Mucosa of descending colon (tissue), 3 donors: ENCODE measurements at regions not wholly inside any gene's neighbourhood (a gene's known extent, or its start where the extent isn't known, plus 50 kb on each side); places are given as distances from the start of the nearest gene placed in this dataset.

Experiments
- ATAC-seq: fragments of 200-7000 bp; cut with Tn5 transposase; one replicate; pipeline ENCODE4 v1.9.1; 2020; ENCODE audit warnings: mild to moderate bottlenecking, moderate library complexity
- DNase-seq, 3 donors: peaks; one replicate each; pipeline ENCODE4 v3.0.0-alpha.2; 2020
- H3K36me3 ChIP-seq: fragments of 200-600 bp; one replicate; pipeline ENCODE4 v1.8.0; 2021; ENCODE audit warnings: low read depth, mild to moderate bottlenecking
- H3K4me1 ChIP-seq: fragments of 200-600 bp; one replicate; pipeline ENCODE4 v1.8.0; 2021; ENCODE audit warnings: low read depth, mild to moderate bottlenecking
- H3K4me3 ChIP-seq: fragments of 200-600 bp; one replicate; pipeline ENCODE4 v1.8.0; 2021; ENCODE audit warnings: mild to moderate bottlenecking
- H3K9me3 ChIP-seq: fragments of 200-600 bp; one replicate; pipeline ENCODE4 v1.8.0; 2021; ENCODE audit warnings: mild to moderate bottlenecking
- intact Hi-C, 2 donors: fragments of 100-400 bp; cut with DNase I in 1 of 2; cut with micrococcal nuclease in 1 of 2; formaldehyde crosslinking; loops; one replicate each; pipeline versions ENCODE4 v1.11.0 to v1.11.1; 2022; cut with DNase I, micrococcal nuclease
- TF ChIP-seq, protein P1 (sequence below): fragments of 200-600 bp; IDR thresholded peaks from one replicate; pipeline ENCODE4 v1.8.0; 2022; ENCODE audit warnings: antibody characterized with exemption, mild to moderate bottlenecking
- donor health status: DM: no; HTN: no; CAD: no; lungs with moderate emphysema.
- donor health status: DM: no; HTN: no; CAD: no.
- donor health status: DM: no; HTN: yes; CAD: no.

DNA sequence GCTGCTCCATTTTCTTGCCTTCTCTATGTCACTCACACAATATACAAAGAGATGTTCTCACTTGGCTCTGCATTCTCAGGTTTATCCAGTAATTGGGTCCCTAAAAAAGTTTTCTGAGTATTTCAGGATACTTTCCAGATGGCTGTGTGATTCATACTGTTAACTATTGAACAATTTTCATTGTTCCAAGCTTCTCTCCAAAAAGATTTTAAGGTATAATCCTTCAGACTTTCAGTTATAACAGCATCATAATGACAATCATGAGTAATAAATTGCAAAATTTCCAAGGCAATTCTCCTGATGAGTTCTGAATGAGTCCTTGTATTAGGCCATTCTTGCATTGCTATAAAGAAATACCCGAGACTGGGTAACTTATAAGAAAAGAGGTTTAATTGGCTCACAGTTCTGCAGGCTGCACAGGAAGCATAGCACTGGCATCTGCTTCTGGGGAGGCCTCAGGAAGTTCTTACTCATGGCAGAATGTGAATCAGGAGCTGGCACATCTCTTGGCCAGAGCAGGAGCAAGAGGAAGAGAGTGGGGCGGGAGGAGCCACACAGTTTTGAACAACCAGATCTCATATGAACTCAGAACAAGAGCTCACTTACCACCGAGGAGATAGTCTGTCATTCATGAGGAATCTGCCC, 148.1 kb downstream of the SLC16A9 start:
- TF ChIP-seq, protein P1, sequence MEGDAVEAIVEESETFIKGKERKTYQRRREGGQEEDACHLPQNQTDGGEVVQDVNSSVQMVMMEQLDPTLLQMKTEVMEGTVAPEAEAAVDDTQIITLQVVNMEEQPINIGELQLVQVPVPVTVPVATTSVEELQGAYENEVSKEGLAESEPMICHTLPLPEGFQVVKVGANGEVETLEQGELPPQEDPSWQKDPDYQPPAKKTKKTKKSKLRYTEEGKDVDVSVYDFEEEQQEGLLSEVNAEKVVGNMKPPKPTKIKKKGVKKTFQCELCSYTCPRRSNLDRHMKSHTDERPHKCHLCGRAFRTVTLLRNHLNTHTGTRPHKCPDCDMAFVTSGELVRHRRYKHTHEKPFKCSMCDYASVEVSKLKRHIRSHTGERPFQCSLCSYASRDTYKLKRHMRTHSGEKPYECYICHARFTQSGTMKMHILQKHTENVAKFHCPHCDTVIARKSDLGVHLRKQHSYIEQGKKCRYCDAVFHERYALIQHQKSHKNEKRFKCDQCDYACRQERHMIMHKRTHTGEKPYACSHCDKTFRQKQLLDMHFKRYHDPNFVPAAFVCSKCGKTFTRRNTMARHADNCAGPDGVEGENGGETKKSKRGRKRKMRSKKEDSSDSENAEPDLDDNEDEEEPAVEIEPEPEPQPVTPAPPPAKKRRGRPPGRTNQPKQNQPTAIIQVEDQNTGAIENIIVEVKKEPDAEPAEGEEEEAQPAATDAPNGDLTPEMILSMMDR: no peak
- intact Hi-C loops: no loop called here

DNA sequence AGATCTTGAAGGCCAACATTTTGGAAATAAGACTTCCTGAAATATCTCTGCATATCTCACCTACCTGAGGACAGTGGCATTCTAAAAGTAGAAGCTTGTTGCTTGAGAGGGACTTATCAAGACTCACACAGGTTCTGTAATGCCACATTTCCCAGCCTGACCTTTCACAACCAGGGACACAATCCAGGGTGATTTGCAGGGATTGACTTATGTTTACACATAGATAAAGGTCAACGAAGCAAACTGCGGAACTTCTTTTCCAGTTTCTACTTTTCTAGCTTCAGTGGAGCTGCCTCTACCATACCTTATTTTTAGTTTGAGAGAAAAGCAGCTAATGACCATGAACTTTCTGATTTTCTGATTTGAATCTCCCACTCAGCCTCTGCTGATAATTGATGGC, 148.7 kb downstream of the SLC16A9 start:
- H3K36me3 ChIP-seq: no peaks in the 10 kb centered on the region
- no peaks in the 10 kb centered on the region for H3K9me3 ChIP-seq
- no peaks in the 10 kb centered on the region for H3K4me1 ChIP-seq
- ATAC-seq (no peak), DNase-seq (no peak)
- intact Hi-C loops: no loop called here
- no peak overlapping the region for H3K4me3 ChIP-seq
- TF ChIP-seq, protein P1: no peak

More for the DNA sequence above, 148.1 kb downstream of the SLC16A9 start:
- H3K4me3 ChIP-seq: no peak overlapping the region
- DNase-seq (no peak), ATAC-seq (no peak)
- no peaks in the 10 kb centered on the region for H3K4me1 ChIP-seq
- H3K36me3 ChIP-seq: no peaks in the 10 kb centered on the region
- no peaks in the 10 kb centered on the region for H3K9me3 ChIP-seq

DNA sequence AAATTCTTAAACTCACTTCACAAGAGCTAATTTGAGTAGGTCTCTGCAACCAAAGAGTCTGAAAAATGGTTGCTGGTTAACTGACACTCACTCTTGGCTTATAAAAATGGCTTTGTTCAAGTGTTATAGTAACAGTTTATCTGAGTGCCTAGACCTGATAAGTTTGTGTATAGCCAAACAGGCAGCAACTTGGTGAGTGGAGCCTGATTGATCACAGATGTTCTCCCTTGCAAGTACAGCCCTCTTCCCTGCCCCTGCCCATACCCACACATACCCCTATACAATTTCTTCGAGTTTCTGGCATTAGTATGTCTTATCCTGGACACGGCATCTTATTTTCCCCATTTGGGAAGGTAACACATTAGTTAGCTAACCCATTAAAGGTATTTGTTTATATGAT, 149.5 kb downstream of the SLC16A9 start:
- no peaks in the 10 kb centered on the region for H3K4me1 ChIP-seq
- DNase-seq (no peak), ATAC-seq (no peak)
- TF ChIP-seq, protein P1: no peak
- intact Hi-C loops: no loop called here
- no peak overlapping the region for H3K4me3 ChIP-seq
- no peaks in the 10 kb centered on the region for H3K9me3 ChIP-seq
- no peaks in the 10 kb centered on the region for H3K36me3 ChIP-seq

DNA sequence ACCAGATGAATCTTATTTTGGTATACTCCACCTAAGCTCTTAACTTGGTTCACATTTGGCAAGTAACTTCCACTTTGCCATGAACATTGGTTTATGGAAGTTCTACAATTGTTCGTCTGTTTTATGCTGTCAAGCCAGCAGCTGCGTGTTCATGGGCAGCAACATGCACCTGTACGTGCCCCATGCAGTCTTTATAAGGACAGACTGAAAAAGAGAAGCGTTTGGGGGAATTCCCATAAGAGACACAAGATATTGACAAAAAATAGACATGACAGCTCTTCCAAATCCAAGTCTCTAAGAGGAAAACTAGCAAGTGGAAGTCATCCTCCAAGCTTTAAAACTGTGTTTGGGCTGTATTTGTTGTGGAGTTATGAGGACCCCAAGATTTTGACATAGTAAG, 151.6 kb downstream of the SLC16A9 start:
- H3K9me3 ChIP-seq: no peaks in the 10 kb centered on the region
- no peaks in the 10 kb centered on the region for H3K4me1 ChIP-seq
- H3K4me3 ChIP-seq: no peak overlapping the region
- TF ChIP-seq, protein P1: no peak
- H3K36me3 ChIP-seq: no peaks in the 10 kb centered on the region
- DNase-seq: no peak
- no peak for ATAC-seq
- intact Hi-C loops: no loop called here

DNA sequence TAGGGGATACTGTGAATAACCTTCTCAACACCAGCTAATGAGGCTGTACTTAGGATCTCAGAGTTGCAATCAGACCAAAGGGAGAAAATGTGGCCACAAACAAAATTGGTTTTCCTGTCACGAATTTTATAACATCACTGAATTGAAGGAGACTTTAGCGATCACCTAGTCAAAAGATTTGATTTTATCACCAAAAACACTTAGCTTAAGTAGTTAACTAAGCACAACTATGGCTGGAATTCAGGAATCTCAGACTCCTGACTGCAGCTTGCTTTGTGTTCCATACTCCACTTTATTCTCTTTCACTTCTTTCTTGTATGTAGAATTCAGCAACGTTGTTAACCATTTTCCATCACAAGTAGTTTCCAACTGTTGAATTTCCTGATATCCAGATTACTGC, 152.0 kb downstream of the SLC16A9 start:
- no peaks in the 10 kb centered on the region for H3K4me1 ChIP-seq

More for the DNA sequence above, 152.0 kb downstream of the SLC16A9 start:
- Histone ChIP-seq H3K36me3 (no peaks in the 10 kb centered on the region), H3K9me3 (no peaks in the 10 kb centered on the region), H3K4me3 (no peak overlapping the region)
- intact Hi-C loops: no loop called here
- ATAC-seq (no peak), DNase-seq (no peak)
- TF ChIP-seq, protein P1: no peak
